Endothelial cell of umbilical vein (primary cell): ENCODE measurements at regions not wholly inside any gene's neighbourhood (a gene's known extent, or its start where the extent isn't known, plus 50 kb on each side); places are given as distances from the start of the nearest gene placed in this dataset.

ENCODE experiments used
- MAX ChIP-seq: IDR thresholded peaks from 2 replicates; pipeline ENCODE4 v1.6.1; 2011; ENCODE audit not compliant: insufficient read depth, insufficient read length
- POLR2A ChIP-seq: IDR thresholded peaks from 2 replicates; pipeline ENCODE4 v1.6.1; 2012; ENCODE audit warnings: low read depth, mild to moderate bottlenecking, control low read depth, low read length
- POLR2AphosphoS5 ChIP-seq: IDR thresholded peaks from 2 replicates; pipeline ENCODE4 v1.6.1; 2012; ENCODE audit warnings: low read depth, mild to moderate bottlenecking, control low read depth, low read length, moderate library complexity; ENCODE audit not compliant: insufficient read depth
- TF ChIP-seq, protein P1 (sequence below), 2 donors: IDR thresholded peaks; 1 replicate in 1 of 2; 2 replicates in 1 of 2; pipeline ENCODE4 v1.5.1; 2011; ENCODE audit warnings: low read length in 2 of 2, mild to moderate bottlenecking in 2 of 2, moderate library complexity in 2 of 2, control low read depth in 1 of 2, inconsistent platforms in 1 of 2, low read depth in 1 of 2; ENCODE audit not compliant: insufficient read depth in 1 of 2; ENCODE audit errors: extremely low read depth in 1 of 2

DNA sequence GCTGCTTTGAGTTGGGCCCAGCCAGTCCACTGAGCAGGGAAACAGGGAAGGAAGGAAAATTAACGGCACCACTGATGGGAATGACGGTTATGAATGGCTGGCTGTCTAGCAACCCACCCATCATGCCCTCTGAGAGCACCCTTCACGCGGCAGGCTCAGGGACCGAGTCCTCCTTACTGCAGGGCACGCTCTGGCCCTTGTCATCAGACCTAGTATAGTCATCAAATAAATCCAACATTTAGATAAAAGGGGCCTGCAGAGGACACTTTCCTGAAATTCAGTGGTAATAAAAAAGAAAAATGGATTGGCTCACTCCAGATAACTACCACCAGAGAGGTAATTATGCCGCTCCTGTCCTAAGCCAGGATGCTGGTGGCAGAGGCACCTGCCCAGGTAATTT is 509.4 kb downstream of the MATN1 start:
- no peak for TF ChIP-seq POLR2A
- TF ChIP-seq, protein P1, sequence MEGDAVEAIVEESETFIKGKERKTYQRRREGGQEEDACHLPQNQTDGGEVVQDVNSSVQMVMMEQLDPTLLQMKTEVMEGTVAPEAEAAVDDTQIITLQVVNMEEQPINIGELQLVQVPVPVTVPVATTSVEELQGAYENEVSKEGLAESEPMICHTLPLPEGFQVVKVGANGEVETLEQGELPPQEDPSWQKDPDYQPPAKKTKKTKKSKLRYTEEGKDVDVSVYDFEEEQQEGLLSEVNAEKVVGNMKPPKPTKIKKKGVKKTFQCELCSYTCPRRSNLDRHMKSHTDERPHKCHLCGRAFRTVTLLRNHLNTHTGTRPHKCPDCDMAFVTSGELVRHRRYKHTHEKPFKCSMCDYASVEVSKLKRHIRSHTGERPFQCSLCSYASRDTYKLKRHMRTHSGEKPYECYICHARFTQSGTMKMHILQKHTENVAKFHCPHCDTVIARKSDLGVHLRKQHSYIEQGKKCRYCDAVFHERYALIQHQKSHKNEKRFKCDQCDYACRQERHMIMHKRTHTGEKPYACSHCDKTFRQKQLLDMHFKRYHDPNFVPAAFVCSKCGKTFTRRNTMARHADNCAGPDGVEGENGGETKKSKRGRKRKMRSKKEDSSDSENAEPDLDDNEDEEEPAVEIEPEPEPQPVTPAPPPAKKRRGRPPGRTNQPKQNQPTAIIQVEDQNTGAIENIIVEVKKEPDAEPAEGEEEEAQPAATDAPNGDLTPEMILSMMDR (IDR thresholded peaks at IDR 0.05; ENCODE audit: extremely low read depth in 1 of 2, insufficient read depth in 1 of 2, low read depth in 1 of 2, low read length in 2 of 2): no peak
- TF ChIP-seq MAX: no peak
- no peak for TF ChIP-seq POLR2AphosphoS5
